ENCODE measurements at regions not wholly inside any gene's neighbourhood (a gene's known extent, or its start where the extent isn't known, plus 50 kb on each side); places are given as distances from the start of the nearest gene placed in this dataset.

GRCh38 chr13:88601949-88602348 is 930.8 kb downstream of the SLITRK5 start:
- DNase-seq (ENCODE audit: low read depth): no peak

DNA sequence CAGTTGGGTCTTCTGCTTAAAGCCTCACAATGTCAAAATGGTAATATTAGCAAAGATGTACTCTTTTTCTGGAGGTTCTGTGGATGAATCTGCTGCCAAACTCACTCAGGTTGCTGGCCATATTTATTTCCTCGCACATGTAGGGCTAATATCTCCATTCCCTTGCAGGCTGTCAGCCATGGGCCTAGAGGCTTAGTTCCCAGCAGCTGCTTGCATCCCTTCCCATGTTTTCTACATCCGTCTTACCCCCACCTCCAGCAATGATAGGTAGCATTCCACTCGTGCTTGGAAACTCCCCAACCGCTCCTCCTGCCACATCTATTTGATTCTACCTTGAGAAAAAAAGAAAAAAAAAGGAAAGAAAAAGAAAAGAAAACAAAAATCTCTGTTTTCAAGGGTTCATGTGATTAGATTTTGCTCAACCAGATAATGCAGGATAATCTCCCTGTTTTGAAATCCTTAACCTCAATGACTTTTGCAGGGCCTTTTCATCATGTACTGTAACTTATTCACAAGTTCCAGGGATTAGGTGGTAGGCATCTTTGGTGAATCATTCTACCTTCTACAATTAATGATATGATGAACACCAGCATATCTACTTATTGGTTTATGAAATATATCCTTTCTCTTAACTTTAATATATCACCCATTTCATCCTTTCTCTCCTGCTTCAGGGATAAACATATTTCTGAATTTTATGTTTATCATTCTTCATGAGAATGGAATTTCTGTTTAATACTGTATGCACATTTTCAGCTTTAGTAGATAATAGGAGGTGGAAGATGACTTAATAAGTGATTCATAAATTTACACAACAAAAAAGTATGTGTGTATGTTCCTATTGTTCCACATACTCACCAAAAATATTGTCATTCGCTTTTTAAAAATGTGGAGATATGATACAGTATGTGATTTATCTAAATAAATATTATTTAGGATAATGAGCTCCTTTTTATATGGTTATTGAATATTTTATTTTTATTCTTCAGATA is 931.9 kb downstream of the SLITRK5 start:
- DNase-seq (ENCODE audit: low read depth): no peak

DNA sequence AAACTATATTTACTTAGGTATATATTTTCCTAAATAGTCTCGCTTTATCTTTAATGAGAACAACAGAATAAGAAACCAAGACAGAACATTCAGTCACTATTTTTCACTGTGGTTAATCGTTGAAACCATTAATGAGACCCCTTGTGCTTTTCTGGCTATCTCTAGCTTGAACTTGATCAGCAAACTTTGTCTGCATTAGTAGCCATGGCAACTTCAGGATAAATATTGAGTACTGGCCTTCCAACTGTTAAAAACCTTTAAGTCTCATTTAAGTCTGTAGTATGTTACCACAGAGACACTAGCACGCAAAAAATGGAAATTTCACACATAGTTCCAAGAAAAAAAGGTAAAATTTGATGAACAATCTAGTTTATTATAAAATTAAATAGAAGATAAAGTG is 946.0 kb downstream of the SLITRK5 start:
- no peak for DNase-seq (ENCODE audit: low read depth)

- DNase-seq (ENCODE audit: low read depth): no peak
Measured at GRCh38 chr13:88622362-88622973, 951.3 kb downstream of the SLITRK5 start.

DNA sequence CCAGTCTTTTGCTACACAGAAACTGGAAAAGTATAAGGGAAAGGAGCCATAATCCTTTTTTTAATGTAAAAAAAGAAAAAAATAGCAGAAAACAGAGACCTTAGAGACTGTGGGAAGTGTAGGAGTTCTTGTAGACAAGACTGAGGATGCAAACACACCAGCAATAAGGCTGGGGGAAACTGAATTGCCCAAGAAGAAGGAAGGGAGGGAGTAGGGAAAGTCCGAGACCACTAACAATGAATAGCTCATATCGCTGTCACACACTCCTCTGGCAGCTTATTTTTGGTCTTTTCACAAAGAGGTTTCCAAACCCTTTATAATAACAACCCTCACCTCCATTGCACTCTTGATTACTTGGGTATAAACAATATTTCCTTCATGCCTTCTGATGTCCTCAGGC is 952.0 kb downstream of the SLITRK5 start:
- DNase-seq (ENCODE audit: low read depth): peak; percentile 45

GRCh38 chr13:88627071-88627470 is 955.9 kb downstream of the SLITRK5 start:
- no peak for DNase-seq (ENCODE audit: low read depth)

DNA sequence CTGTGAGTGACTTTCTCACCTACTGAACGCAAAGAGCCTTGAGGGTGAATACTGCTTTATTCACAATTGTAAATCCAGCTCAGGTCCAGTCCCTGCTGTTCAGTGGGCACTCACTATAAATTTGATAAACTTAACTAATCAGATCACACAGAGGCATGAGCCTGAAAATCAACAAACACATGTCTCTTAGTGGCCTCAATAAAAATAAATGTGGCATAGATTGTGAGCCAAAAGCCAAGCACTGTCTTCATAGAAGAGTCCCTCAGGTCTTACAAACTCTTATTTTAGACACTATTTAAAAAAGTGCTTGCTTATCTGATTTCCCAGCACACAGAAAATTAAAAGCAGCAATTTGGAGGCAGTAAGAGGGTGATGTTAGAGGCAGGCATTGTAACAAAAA is 957.7 kb downstream of the SLITRK5 start:
- DNase-seq (ENCODE audit: low read depth): no peak

DNA sequence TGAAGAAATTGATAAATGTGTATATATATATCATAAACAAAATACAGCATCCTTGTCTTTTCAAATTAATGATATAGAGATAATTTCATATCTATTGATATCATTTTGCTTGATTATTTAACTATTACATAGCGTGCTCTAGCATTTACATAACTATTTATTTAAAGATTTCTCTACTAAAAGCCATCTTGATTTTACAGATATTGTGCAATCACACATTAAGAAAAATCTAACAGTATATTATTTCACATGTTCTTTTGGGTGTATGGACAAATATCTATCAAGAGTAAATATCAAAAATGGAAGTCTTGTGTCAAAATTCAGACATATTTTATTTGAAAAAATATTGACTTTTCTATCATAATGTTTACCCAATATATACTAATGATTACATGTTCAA is 966.8 kb downstream of the SLITRK5 start:
- no peak for DNase-seq (ENCODE audit: low read depth)

DNA sequence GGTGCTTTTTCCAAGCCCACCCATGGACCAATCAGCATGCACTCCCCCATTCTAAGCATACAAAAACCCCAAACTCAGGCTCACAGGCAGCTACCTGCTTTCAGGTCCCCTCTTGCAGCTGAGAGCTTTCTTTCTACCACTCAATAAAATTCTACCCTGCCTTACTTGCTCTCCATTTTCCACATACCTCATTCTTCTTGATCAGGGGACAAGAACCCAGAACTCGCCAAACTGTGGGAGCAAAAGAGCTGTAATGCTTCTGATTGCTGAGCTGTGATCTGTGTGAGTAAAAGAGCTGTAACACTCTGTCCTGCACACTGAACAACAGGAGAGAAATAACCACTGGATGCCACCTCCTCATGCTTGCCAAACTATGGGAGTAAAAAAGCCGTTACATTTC is 972.1 kb downstream of the SLITRK5 start:
- no peak for DNase-seq (ENCODE audit: low read depth)

DNA sequence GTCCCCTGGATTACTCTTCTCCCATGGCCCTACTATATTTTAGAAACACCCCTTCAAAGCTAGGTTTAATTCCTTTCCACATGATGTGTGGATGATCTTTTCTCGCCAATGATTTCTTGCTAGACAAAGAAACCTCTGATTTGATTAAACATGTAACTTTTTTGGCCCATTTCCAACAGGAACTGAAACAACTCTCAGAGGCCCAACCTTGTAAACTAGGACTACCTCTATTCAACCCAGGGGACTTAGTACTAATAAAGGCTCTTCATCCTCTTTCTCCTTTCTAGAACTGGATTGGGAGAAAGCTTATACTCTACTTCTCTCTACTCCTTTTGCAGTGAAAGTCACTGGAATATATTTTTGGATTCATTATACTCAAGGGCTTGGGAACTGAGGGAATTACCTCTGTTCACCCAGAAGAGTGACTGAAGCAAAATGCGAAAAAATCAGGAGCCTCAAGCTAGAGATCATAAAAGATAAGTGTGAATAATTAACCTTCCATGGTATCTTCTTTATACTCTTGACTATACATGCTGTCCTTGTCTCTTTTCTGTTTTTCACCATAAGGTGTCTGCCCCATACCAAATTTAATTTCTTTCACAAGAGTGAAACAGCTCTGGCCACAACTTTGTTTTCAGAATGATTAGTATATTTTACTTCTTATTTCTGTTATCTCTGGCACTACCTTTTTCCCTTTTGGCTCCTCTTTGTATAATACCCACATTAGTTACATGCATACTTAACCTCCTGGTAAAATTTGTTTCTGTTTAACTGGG is 977.6 kb downstream of the SLITRK5 start:
- DNase-seq (ENCODE audit: low read depth): peak; percentile 11

DNA sequence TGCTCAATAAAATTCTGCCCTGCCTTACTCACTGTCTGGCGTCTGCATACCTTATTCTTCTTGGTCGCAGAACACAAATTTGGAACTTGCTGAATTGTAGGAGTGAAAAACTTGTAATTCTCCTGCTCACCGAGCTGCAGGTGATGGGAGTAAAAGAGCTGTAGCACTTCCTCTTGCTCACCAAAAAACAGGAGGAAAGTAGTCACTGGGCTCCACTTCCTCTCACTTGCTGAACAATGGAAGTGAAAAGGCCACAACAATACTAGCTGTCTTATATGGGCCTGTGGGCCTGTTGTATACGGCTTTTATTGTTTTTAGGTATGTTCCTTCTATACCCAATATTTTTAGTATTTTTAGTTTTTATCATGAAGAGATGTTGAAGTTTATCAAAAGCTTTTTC is 978.7 kb downstream of the SLITRK5 start:
- DNase-seq (ENCODE audit: low read depth): no peak

- no peak for DNase-seq (ENCODE audit: low read depth)
Measured at GRCh38 chr13:88651531-88651930, 980.4 kb downstream of the SLITRK5 start.

DNA sequence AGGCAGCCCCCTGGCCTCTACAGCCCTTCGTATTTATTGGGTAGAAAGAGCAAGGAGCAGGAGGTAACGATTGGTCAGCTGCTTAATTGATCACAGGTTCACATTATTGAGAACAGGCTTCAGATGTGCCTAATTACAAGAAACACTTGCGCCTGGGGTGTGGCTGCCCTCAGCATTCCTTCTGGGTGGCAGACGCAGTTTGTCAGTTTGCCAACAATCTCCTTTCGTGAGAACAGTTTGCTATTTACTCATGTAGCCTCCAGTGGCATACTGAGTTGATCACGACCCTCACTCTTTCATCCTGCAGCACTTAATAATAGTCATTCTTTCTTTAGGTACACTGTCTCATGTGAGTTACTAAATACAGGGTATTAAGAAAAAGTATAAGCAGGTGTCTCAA is 985.6 kb downstream of the SLITRK5 start:
- no peak for DNase-seq (ENCODE audit: low read depth)

DNA sequence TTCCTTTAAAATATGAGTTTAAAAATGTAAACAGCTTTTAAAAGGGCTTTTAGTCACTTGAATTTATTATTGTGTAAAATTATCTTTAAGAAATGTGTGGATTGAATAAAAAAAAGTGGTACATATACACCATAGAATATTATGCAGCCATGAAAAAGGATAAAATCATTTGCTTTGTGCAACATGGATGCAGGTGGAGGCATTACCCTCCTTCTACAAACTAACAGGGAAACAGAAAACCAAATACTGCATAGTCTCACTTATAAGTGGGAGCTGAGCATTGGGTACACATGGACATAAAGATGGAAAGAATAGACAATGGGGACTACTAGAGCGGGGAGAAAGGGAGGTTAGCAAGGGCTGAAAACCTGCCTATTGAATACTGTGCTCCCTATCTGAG is 999.3 kb downstream of the SLITRK5 start:
- DNase-seq (ENCODE audit: low read depth): no peak

DNA sequence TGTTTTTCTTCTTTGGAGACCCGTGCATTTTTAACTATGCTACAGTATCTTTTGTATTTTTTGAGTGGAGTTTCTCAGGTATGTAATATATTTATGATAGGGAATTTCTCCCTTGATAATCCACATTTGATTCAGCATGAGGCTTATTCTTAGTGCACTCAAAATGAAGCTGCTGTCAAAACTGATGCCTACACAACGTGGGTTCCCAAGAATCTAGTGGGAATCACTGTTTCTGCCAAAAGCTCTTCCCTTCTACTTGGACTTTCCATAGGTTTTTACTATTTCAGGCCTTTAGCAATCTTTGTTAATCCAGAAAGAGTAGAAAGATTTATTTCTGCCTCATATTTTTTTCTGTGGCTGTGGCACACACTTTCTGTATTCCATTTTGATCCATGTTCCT is 1003.7 kb downstream of the SLITRK5 start:
- DNase-seq (ENCODE audit: low read depth): no peak

DNA sequence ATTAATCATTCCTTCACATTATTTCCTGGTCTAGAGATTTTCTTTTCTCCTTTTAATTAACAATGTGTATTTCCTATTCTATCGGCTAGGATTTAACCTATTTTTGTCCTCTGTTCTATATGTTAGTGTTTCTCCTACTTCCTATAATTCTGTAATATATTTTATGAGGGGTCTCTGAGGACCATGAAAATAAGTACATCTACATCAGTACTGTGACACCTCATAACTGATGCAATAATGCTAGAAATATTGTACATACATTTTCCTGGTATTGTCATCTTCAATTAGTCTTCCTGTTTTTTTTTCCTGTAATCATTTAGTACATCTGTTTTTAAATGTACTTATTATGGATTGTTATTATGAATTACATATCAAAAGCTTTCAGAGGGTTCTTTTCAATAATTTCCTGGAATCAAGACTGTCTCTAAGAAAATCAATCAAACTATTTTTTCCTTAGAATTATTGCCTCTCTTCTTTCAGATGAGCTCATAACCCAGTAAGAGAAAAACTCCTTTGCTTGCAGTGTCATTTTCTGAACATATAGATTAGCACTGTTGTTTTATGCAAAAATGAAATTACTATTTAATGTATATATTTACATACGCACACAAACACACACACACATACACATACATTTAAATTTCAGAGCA is 1004.3 kb downstream of the SLITRK5 start:
- DNase-seq (ENCODE audit: low read depth): peak; percentile 14

DNA sequence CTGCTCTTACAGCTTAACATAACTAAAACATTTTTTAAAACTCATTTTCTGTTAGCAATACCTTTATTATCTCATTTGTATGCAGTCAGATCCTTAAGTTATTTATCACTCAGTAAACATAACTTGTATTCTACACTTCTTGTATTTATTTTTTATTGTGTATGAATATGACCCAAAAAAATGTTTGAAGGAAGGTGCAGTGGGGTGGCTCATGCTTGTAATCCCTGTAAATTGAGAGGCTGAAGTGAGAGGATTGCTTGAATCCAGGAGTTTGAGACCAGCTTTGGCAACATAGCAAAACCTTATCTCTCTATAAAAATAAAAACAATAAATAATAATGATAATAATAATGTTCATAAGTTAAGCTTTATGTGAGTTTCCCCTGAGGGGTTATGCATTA is 1004.8 kb downstream of the SLITRK5 start:
- DNase-seq (ENCODE audit: low read depth): no peak

GRCh38 chr13:88685459-88685858 is 1014.3 kb downstream of the SLITRK5 start:
- no peak for DNase-seq (ENCODE audit: low read depth)

DNA sequence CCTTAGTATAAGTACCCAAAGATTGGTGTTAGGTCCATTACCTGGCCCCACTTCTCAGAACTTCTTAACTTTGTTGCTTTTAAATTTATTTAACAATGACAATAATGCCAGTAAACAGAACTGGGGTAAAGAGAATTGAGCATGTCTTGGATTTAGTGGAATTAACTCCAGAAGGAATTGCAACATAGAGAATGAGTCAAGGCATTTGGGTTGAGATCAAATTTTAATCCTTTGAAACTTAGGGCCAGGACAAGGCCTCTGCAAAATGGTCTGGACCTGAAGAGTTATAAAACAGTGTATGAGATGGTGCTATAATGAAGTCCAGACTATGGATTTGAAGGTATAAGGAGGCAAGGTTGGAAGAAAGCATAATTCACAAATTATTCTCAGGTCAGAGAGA is 1030.4 kb downstream of the SLITRK5 start:
- no peak for DNase-seq (ENCODE audit: low read depth)

- peak; percentile 82 for DNase-seq (ENCODE audit: low read depth)
Measured at GRCh38 chr13:88704600-88705275, 1033.6 kb downstream of the SLITRK5 start.

GRCh38 chr13:88707646-88708045 is 1036.5 kb downstream of the SLITRK5 start:
- peak; percentile 76 for DNase-seq (ENCODE audit: low read depth)

GRCh38 chr13:88717946-88718345 is 1046.8 kb downstream of the SLITRK5 start:
- DNase-seq (ENCODE audit: low read depth): no peak

All from CMK (cell line).